Stomach (tissue), 8 donors: ENCODE measurements at regions not wholly inside any gene's neighbourhood (a gene's known extent, or its start where the extent isn't known, plus 50 kb on each side); places are given as distances from the start of the nearest gene placed in this dataset.

Experiments
- DNase-seq, 2 donors: peaks; one replicate each; pipeline versions ENCODE4 v3.0.0 to v3.0.0-alpha.2; 2013 to 2019
- H3K27ac ChIP-seq, 5 donors: fragments of 200-600 bp in 4 of 5; sonication (generic) in 4 of 5; one replicate each; pipeline ENCODE4 v1.5.1; 2013 to 2019; ENCODE audit warnings: mild to moderate bottlenecking in 1 of 5, moderate library complexity in 1 of 5
- H3K27me3 ChIP-seq, 3 donors: fragments of 200-600 bp; sonication (generic); one replicate each; pipeline ENCODE4 v1.5.1; 2017 to 2019; ENCODE audit warnings: mixed run types in 1 of 3
- H3K36me3 ChIP-seq, 4 donors: fragments of 200-600 bp; sonication (generic); 1 replicate in 3 of 4; 2 replicates in 1 of 4; pipeline ENCODE4 v1.5.1; 2016 to 2019
- H3K4me1 ChIP-seq, 4 donors: fragments of 200-600 bp; sonication (generic); one replicate each; pipeline ENCODE4 v1.5.1; 2016 to 2019
- H3K4me3 ChIP-seq, 4 donors: fragments of 200-600 bp; sonication (generic) in 3 of 4; one replicate each; pipeline ENCODE4 v1.5.1; 2016 to 2019; ENCODE audit warnings: mild to moderate bottlenecking in 1 of 4
- H3K9me3 ChIP-seq, 4 donors: fragments of 200-600 bp; sonication (generic); one replicate each; pipeline ENCODE4 v1.5.1; 2016 to 2019
- CTCF ChIP-seq, 7 experiments: fragments of 450-650 bp in 4 of 7; fragments of 200-600 bp in 3 of 7; sonication (generic) in 3 of 7; IDR thresholded peaks; one replicate each; pipeline ENCODE4 v1.5.1; 2016 to 2019; ENCODE audit warnings: antibody characterized with exemption in 7 of 7, control low read depth in 2 of 7, mild to moderate bottlenecking in 1 of 7
- EP300 ChIP-seq: sonication (generic); formaldehyde crosslinking; IDR thresholded peaks from one replicate; pipeline ENCODE4 v1.6.1; 2017; ENCODE audit warnings: antibody characterized with exemption
- POLR2A ChIP-seq, 4 donors: fragments of 450-650 bp; IDR thresholded peaks; one replicate each; pipeline ENCODE4 v1.6.1; 2016; ENCODE audit warnings: antibody characterized with exemption in 4 of 4, control low read depth in 2 of 4, mild to moderate bottlenecking in 1 of 4, moderate library complexity in 1 of 4
- POLR2AphosphoS5 ChIP-seq, 3 donors: sonication (generic); formaldehyde crosslinking; IDR thresholded peaks; one replicate each; pipeline ENCODE4 v1.6.1; 2016; ENCODE audit warnings: antibody characterized with exemption in 3 of 3
- WGBS, 5 donors: extraction: QIAGEN DNeasy Blood & Tissue Kit in 3 of 5; methylation state at CpG; one replicate each; pipeline versions ENCODE4 v1.1.5 to v1.1.7; 2013 to 2018; 5-methylcytosine and 5-hydroxymethylcytosine counted together
- intact Hi-C: fragments of 100-400 bp; cut with DNase I; formaldehyde crosslinking; loops from one replicate; pipeline ENCODE4 v1.15.1; 2023; ENCODE audit warnings: low total_unique reads
- small RNA-seq, 4 donors: library from RNA; depleted of rRNA; stranded (forward); fragments of <200 nt; gene quantifications; one replicate each; pipeline ENCODE3, GENCODE V24; 2016
- donor health status: healthy with polysubstance abuse.
- donor health status: Bipolar disorder and iron deficiency.
- donor health status: healthy.

GRCh38 chr12:93323625-93324329 lies 53.9 kb upstream of the NUDT4 start:
- no peak for DNase-seq
- no peaks in the 10 kb centered on the region for H3K36me3 ChIP-seq
- TF ChIP-seq CTCF (IDR thresholded peaks at IDR 0.05): no peak
- TF ChIP-seq POLR2A (IDR thresholded peaks at IDR 0.05): no peak
- TF ChIP-seq POLR2AphosphoS5 (IDR thresholded peaks at IDR 0.05): no peak
- TF ChIP-seq EP300: no peak
- intact Hi-C loops: no loop called here
- no peaks in the 10 kb centered on the region for H3K9me3 ChIP-seq
- H3K27me3 ChIP-seq: no peaks in the 10 kb centered on the region
- 64 to 75% (median 69%) methylated on average over 5 of the region's 5 CpGs for WGBS, 5 donors
- H3K4me3 ChIP-seq: no peak overlapping the region
- no peak overlapping the region for H3K27ac ChIP-seq
- peaks cover 0 to 10% (median 0%) of the 10 kb centered on the region in 4 donors for H3K4me1 ChIP-seq

GRCh38 chr12:93325855-93326254 lies 51.9 kb upstream of the NUDT4 start:
- intact Hi-C loops: no loop called here
- no peaks in the 10 kb centered on the region for H3K36me3 ChIP-seq
- no peak overlapping the region for H3K4me3 ChIP-seq
- TF ChIP-seq CTCF (IDR thresholded peaks at IDR 0.05) (no peak), POLR2A (IDR thresholded peaks at IDR 0.05) (no peak), POLR2AphosphoS5 (IDR thresholded peaks at IDR 0.05) (no peak), EP300 (no peak)
- H3K27me3 ChIP-seq: no peaks in the 10 kb centered on the region
- no peaks in the 10 kb centered on the region for H3K4me1 ChIP-seq
- no peaks in the 10 kb centered on the region for H3K9me3 ChIP-seq
- no peak for DNase-seq
- 91 to 97% (median 94%) methylated on average over 7 of the region's 7 CpGs for WGBS, 5 donors
- no peak overlapping the region for H3K27ac ChIP-seq

Small RNA genes lying in the stretch of these regions (small RNA-seq; reads per million reads assigned to genes)
- 0 reads per million in 4 donors for gene RF00019
- gene RF00284: 0 to 0.08 (median 0) reads per million in 4 donors
- 0 reads per million in 4 donors for gene RPL41P5
